OCI-LY3 (cell line): ENCODE measurements at regions not wholly inside any gene's neighbourhood (a gene's known extent, or its start where the extent isn't known, plus 50 kb on each side); places are given as distances from the start of the nearest gene placed in this dataset.

Source experiments
- EZH2phosphoT487 ChIP-seq: fragments of 200-600 bp; shearing (Covaris generic); IDR thresholded peaks from 2 replicates; pipeline ENCODE4 v1.6.1; 2018; ENCODE audit warnings: antibody characterized with exemption, mixed run types, low read depth
- TF ChIP-seq, protein P1 (sequence below): fragments of 200-600, 300-600 bp; sonication (generic); IDR thresholded peaks from 2 replicates; pipeline ENCODE4 v1.5.1; 2014; ENCODE audit warnings: antibody characterized with exemption, low read length, low read depth

DNA sequence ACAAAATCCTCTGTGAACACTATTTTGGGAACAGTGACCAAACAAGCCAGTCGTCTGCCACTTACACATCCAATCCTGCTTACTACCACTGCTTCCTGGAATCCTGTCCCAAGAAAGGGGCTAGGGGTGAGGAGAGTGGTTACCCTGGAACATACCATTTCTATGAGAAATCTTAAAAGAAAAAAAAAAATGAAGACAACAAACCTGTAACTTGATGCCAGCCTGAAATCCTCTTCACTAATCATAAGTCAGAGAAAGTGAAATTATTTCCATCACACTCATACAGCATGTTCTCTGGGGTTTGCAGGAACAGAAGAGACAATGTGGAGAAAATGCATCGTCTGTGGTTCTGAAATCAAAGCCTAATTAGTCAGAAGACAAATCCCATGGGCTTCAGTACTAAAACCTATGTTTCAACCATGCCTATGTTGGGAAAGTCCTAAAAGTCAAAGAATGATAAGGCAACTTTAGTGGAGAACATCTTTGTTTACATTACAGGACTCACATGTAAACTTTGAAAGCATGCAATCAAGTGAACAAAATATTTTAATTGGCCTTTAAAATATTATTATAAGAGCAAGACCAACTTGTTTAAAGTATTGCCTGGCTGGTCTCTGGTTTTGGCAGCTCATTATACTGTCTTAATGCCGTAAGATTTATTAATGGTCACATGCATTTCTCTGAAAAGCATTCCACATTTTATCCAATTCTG, 220.7 kb downstream of the LTN1 start:
- TF ChIP-seq, protein P1, sequence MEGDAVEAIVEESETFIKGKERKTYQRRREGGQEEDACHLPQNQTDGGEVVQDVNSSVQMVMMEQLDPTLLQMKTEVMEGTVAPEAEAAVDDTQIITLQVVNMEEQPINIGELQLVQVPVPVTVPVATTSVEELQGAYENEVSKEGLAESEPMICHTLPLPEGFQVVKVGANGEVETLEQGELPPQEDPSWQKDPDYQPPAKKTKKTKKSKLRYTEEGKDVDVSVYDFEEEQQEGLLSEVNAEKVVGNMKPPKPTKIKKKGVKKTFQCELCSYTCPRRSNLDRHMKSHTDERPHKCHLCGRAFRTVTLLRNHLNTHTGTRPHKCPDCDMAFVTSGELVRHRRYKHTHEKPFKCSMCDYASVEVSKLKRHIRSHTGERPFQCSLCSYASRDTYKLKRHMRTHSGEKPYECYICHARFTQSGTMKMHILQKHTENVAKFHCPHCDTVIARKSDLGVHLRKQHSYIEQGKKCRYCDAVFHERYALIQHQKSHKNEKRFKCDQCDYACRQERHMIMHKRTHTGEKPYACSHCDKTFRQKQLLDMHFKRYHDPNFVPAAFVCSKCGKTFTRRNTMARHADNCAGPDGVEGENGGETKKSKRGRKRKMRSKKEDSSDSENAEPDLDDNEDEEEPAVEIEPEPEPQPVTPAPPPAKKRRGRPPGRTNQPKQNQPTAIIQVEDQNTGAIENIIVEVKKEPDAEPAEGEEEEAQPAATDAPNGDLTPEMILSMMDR: no peak
- no peak for TF ChIP-seq EZH2phosphoT487
